NCI-H345 treated with DMSO at 0.1 percent for 48 hours (cell line): ENCODE measurements at regions not wholly inside any gene's neighbourhood (a gene's known extent, or its start where the extent isn't known, plus 50 kb on each side); places are given as distances from the start of the nearest gene placed in this dataset.

Experiments
- DNase-seq: peaks from one replicate; lab custom pipeline; 2025; ENCODE audit not compliant: unreplicated experiment; lab: John Stamatoyannopoulos, UW

DNA sequence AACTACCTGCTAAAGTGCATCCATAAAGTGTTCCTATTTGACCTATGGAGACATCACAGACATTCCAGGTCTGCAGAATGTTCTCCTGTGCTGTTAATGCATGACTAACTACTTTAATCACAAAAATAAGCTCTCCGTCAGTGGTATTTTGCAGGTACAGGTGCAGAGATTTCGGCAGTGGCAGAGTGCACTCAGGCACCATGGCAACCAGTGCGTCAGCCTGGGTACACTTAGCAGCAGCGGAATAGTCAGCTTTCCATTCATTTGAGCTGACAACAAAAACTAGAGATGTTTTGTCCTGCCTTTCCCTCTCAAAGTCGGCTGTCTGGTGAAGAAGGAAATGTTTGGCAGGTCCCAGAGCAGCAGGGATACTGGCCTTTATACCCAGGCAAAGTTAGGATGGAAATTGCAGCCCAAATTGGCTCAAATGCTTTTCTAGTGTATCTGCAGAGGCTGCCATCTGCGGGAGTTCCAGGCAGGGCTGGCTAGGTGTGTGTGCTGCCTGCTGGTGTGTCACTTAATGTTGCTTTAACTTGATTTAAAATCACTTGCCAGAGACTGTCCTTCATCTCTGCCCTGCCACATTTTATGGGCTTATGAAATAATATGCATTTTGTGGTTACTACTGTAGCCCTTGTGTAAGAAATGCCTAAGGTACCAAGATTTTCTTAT lies 195.8 kb downstream of the RAP2A start:
- DNase-seq: peak; percentile 47

DNA sequence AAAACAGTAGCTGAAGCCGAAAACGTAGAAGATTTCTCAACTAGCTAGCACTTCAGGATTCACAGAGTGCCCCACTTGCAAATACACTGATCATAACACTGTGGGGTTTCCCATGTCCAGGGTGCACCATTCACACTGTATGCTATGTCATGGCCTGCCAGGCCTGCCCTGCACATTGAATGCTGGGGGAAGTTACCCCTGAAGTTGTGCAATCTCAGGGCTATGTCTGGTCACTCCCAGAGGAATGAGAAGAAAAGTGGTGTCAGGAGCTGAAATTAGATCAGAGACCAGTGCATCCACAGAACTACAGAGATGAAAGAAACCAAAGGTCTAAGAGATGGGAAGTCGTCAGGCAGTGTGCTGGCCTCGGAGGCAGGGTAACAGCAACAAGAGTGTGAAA lies 196.8 kb downstream of the RAP2A start:
- DNase-seq: no peak

DNA sequence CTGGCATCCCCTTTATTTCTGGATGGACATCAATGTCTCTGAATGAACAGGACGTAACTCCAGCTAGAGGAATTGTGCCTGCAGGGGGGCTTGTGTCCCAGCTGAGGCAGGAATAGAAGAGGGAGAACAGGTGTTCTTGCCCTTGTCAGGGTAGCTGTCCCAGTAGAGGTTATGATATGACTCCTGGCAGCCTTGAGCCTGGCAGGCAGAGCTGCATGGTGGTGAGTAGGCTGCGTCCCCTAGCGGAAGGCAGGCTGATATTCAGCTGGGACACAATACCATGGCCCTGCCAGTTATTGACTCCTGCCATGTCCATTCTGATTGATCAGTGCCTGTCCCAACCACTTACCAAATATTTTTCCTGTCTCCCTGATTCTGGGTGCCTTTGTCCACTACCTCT lies 197.2 kb downstream of the RAP2A start:
- DNase-seq: no peak

DNA sequence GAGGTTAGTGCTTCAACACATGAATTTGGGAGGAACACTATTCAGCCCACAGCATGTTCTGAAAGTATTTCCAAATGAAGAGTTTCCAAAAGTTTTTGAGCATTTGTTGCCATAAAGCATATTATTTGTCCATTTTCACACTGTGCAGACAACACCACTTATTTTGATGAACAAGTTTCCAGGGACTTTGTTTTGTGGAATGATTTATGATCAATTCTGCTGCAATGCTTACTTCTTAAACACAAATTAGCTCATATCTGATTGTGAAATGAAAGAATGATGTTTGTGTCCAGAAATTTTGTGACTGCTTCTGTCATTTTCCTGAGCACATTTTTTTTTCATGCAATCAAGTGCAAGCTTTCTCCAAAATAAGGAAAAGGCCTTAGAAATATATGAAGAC lies 205.3 kb downstream of the RAP2A start:
- no peak for DNase-seq

DNA sequence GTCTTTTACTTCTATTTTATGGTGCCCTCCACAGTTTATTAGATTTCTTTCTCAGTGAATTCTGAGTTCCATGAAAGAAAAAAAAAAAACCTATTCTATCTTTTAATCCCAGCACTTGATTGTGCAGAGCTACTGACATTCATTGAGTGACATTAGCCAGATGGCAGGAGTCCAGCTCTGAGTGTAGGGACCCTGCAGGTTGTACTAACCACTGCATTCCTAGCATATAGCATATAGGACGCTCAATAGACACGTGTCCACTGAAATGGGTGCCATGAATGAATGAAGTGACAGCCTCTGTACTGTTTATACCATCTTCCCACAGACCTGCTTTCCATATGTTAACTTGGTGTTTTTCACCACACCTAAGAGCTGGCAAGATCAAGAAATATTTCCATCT lies 206.3 kb downstream of the RAP2A start:
- no peak for DNase-seq

DNA sequence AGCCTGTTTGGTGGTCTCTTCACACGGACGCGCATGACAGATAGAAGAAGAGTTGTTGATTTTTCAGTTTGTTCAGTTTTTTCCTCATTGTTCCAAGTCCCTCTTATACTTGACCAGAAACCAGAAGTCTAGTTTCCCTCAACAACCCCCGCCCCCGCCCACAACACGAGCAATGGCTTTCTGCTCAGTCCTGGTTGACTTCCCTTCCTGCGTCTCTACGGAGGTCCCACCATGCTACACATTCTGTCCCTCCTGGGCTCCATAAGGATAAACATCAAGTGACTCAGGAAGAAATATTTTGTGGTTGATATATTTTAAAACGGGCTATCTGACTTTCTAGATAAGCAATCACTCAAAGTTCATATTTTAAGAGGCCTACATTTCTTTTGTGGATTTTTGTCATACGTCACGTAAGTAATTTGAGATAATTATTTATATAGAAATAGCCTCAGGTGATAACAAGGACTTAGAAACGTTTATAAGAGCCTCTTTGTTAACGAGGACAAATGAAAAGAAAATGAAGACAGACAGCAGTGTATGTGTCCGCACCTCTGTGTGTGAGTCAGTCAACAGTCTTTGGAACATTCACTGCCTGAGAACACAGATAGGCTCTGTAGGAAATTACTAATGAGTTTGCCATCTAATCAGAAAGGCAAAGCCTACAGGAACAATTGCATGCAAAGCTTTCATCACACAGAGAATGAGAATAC lies 214.4 kb downstream of the RAP2A start:
- no peak for DNase-seq

DNA sequence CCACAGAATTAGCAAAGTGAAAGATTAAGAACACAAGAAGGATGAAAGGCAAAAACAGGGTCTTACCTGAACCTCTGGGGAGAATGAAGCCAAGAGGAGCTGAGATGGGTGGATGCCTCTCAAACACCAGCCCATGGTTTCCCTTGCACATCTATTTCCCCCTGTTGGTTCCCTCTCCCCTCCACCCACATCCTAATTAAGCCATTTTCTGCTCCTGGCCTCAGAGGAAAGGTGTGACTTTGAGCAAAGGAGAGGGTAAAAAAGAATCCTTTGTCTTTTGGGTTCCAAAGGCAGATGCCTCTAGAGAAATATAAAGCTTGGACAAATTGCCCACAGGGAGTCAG lies 214.9 kb downstream of the RAP2A start:
- no peak for DNase-seq

DNA sequence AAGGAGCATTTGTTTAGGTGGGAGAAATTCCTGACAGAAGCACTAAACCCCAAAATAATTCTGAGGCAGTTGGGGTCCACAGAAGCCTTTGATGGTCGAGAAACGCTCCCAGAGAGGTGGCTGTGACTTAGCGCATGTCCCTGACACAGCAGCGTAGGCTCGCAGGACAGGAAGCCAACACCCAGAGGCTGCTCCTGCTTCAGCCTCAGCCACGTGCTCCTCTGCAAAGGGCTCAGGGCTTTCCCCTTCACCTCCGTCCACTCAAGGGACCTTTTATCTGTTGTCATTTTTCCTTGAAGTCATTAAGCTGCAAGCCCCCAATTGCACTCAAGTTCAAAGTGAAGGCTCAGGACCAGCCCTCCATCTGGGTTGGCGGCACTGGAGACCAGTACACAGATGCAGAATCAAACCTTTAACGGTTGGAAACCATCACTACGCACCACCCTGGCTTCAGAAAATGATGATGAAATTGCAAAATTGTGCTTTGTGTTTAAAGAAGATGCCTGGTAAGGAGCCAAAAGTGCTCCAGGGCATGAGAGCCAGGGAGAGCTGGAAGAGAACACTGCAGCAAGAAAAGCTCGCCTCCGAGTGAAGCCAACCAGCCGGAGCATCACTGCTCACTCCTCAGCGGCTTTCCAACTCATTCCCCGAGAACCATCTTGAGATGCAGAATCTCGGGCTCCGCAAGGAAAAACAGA lies 219.6 kb downstream of the RAP2A start:
- no peak for DNase-seq

DNA sequence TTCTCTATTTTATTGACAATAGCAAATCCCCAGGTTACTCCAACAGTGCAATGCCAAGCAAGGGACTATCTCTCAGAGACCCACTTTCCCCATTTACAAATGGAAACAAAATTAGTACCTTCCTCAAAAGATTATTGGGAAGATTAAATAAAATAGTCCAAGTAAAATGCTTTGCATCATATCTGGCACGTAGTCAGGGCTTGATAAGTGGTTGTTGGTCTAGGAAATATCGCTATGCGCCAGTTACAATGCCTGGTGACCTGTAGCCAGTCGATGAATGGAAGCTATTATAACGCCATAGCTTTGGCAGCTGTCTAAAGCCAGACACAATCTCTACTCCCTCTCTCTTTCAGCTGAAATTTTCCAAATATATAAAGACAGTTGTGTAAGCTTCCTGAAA lies 220.3 kb downstream of the RAP2A start:
- no peak for DNase-seq

DNA sequence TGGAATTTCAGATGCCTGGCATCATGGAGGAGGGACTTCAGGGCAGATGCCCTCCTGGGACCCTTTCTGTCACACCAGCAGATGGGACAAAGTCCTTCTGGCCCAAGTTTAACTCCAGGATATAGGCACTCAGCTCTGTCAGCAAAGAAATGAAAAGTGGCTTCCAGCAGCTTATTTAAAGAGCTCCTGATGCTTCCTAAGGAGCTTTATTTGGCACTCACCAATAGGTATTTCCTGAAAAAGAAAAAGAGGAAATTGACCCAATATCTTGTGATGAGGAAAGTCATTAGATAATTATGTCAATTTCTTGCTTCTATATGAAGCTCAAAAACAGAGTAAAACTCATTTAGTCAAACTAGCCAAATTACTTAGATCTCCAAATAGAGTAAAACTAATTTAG lies 224.6 kb downstream of the RAP2A start:
- DNase-seq: no peak

DNA sequence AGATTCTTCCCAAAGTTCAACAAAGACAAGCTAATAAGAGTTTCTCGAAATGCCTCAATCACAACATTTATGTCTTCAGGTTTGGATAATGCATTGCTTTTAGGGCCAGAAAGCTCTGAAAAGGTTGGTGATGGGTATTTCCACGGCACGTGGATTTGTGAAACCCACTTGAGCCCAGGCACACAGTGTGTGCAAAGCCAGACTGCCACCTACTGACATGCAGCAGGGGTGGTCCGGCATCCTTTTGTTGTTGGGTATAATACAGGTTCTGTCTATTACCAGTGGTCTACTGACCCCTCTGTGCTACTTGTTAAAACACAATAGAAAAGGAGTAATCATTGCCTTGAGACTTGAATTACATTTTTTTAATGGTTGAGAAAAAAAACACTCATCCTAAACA lies 225.6 kb downstream of the RAP2A start:
- DNase-seq: no peak

DNA sequence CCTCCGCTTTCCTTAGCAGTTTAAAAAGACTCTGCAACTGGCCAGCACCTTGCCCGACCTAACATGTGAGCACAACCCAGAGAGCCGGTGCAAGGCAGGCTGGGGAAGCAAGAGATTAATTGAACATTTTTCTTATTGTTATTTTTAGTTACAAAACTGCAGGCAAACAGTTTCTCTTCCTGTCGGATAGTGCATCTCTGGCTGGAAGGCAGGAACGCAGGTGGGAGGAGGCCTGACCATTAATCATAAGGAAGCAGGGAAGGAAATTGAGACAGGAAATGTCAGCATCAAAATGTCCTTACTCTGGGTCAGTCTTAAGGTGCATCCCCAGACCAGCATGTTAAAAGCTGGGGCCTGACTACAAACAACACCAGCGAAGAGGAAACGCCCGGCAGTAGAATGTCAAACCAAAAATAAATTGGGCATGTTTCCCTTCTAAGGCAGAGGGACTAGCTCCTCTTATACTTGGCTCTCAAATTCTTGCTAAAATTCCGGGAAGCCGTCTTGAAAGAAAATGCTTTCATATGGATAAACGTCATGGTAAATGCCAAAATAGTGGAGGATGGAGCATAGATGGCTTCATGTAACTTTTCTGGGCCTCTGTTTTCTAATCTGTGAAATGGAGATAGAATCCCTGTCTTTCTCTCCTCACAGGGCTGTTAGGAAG lies 226.8 kb downstream of the RAP2A start:
- DNase-seq: no peak

DNA sequence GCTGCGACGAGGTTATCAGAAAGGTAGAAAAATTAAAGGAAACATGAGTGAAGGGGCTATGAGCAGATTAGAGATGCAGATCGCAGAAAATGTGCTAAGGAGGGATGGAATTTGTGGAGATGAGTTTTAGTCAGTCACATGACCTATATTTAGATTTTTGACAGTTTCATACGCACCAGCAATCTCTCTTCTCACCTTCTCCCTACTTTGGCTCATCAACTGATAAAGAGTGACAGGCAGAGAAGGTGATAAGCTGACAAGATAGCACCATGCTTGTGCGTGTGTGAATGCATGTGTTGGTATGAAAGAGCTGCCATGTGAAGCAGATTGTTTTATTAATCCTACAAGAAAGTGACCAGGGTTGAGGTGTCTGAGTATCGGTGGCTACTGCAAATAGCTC lies 252.6 kb downstream of the RAP2A start:
- DNase-seq: no peak

DNA sequence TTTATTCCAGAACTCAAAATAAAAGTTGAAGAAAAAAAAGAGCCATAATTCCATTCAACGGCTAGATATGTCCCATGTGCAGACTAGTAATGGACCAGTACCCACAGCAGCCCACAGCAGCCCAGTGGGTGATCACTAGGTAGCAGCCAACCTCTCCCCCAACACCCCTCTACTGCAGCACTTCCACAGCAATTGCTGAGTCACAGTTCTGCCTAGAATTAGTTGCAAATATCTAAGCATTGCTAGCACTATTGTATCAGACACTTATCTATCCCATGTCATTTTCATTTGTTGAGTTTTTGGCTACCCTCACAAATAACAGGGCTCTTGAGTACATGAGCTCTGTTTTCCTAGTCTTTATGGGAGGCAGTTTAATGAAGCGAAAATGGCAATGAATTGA lies 258.7 kb downstream of the RAP2A start:
- no peak for DNase-seq

DNA sequence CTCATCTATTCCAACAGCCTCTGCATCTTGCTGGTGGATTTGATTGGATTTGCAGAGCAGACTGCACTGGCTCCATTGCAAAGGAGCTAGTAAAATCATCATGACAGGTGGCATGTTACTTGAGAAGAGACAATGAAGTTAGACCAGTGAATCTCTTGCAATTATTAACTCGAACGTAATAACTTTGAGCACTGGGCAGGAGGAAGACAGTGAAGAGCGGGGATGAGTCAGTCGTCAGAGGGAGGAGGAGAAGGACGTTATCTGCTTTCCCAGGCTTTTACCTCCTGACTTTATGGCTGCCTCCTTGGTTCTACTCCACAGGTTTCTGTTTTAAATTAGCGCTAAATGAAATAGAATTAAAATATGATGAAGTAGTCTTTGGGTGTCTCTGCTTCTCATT lies 257.8 kb upstream of the IPO5 start:
- DNase-seq: no peak

DNA sequence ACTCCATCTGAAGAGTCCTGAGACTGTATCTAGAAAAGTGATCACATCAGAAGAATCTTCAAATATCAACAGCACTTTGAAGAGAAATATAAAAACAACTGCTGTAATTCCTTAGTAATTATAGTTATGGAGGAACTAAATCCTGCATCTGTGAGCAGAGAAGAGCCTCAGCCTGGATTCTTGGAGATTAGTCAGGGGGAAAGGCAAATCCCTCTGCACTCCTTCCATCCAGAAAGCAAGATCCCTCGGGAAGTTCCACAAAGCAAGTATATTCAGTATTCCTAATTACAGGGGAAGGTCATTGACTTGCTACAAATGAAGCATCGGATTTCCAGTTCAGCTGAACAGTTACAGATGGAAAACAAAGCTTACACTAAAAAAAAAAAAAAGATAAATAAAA lies 256.6 kb upstream of the IPO5 start:
- DNase-seq: no peak

DNA sequence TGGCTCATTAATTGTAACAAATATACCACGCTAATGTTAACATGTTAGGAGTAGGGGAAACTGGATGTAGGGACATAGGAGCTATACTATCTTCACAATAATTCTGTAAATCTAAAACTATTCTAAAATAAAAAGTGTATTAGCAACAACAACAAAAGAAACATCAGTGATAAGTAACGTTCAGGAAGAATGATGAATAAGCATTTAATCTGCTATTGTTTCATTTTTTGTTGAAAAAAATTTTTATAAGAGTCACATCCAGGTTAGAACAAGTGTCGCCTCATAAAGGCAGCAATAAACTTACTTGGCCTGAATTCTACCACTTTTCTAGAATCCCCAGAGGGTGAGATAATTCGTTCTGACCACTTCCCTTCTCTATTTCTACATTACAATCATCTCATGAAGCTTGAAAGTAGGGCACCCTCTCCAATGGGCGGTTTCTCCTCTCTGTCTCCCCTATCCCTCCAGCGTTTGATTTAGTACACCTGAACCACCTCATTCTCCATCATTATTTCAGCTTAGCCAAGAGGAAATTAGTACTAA lies 253.1 kb upstream of the IPO5 start:
- no peak for DNase-seq

DNA sequence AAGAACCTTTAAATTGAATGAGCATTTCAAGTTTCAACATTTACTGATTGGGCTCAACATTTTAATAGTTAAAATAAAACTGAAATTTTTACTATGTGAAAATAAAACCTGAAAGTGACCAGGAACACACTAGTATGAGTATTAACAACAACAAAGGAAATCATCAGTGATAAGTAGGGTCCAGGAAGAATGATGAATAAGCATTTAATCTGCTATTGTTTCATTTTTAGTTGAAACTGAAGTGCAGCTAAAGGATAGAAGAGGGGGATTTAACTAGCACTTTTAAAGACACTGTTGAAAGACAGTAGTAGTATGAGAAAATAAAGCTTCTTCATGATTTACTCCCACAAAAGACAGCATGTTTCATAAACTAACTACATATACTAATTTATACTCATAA lies 250.9 kb upstream of the IPO5 start:
- DNase-seq: no peak

DNA sequence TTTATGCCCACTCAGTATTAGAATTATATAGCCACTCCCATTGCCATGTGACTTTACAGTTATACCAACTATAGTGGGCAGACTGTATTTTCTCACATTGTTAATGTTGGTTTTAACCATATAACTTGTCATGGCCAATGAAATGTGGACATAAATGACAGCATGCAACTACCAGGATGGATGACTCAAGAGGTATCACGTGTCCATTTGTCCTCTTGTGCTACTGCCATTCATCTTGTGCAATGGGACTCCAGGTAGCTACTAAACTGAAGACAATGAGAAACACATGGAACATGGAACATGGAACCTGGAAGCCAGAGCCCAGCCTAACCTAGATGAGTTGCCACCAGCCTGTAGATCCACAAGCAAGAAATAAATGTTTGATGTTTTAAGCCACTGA lies 242.7 kb upstream of the IPO5 start:
- DNase-seq: no peak

DNA sequence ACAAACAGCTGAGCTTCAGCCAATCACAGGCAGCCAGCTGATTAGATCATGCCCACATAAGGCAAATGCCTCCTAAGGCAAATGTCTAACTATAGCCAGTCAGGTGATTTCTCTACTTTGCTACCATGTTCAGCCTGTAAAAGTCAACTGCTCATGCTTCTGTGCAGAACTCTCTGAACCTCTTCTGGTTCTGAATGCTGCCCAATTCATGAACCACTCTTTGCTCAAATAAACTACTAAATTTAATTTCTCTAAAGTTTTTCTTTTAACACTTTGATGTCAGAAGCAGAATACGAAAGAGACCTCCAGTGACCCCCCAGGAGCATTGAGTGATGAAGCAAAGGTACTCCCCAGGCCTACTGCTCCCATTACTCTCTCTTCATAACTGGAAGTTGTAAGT lies 240.7 kb upstream of the IPO5 start:
- no peak for DNase-seq

DNA sequence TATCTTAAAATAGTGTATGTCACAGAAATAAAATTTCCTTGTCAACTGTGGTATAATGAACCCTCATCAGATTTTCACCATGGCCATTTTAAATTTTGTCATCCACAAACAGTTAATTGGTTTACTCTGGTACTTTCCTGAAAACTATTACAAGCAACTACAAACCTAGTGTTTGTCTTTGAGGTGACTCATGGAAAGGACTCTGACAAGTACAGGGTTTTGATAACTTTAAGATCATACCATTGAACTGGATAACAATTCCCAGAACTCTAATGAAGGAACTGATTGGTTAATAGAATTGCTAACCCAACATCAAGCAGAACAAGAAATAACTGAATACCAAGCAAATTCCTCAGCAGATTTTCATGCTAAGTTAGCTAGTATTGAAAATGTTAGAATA lies 237.7 kb upstream of the IPO5 start:
- no peak for DNase-seq

DNA sequence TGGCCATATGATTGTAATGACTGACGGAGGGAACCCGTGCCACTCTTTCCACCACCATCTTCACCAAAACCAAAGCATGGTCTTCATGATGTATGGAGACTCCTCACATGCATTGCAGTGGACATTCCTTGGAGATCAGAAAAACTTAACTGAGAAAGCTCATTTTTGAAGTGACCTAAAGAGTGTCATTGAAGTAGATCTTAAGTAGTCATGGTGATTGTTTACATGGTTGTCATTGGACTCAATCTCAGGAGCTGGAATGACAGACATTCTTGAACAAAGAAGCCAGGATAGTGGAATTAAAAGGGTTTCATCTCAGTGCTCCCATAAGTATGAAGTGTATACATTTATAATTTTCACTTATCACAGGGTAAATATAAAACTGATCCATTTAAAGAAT lies 236.7 kb upstream of the IPO5 start:
- DNase-seq: no peak
